ENCODE measurements at regions not wholly inside any gene's neighbourhood (a gene's known extent, or its start where the extent isn't known, plus 50 kb on each side); places are given as distances from the start of the nearest gene placed in this dataset.

DNA sequence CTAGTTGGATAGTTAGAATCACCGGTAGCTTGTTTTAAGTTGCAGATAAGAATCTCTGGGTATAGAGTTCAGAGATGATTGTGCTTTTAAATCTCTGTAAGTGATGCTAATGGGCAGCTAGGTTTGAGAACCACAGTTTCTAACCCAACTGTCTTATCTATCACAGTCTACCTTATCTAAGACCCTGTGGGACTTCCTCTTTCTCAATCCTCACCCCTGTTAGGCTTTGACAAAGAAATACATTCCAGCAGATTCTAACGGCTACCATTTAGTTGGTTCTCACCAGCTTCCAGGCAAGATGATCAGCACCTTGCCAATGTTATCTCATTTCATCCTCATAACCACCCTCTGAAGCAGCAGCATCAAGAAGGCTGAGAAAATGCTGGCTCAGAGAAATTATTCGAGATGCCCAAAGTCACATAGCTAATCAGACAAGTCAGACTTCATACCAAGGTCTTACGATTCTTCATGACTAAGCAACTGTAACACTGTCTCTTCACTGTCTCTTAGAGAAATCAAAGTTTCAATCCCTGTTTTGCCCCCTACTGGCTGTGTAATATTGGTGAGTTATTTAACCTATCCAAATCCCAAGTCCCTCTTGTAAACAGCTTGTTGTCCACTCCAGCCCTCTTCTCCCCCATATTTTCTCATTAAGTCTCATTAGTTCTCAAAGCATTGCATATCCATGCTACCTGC, 192.4 kb upstream of the API5 start:
- TF ChIP-seq, protein P1, sequence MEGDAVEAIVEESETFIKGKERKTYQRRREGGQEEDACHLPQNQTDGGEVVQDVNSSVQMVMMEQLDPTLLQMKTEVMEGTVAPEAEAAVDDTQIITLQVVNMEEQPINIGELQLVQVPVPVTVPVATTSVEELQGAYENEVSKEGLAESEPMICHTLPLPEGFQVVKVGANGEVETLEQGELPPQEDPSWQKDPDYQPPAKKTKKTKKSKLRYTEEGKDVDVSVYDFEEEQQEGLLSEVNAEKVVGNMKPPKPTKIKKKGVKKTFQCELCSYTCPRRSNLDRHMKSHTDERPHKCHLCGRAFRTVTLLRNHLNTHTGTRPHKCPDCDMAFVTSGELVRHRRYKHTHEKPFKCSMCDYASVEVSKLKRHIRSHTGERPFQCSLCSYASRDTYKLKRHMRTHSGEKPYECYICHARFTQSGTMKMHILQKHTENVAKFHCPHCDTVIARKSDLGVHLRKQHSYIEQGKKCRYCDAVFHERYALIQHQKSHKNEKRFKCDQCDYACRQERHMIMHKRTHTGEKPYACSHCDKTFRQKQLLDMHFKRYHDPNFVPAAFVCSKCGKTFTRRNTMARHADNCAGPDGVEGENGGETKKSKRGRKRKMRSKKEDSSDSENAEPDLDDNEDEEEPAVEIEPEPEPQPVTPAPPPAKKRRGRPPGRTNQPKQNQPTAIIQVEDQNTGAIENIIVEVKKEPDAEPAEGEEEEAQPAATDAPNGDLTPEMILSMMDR (IDR thresholded peaks at IDR 0.05) = no peak
- no peak for TF ChIP-seq POLR2A (IDR thresholded peaks at IDR 0.05)

Measured in suprapubic skin (tissue), 3 donors.